ENCODE measurements at regions not wholly inside any gene's neighbourhood (a gene's known extent, or its start where the extent isn't known, plus 50 kb on each side); places are given as distances from the start of the nearest gene placed in this dataset.

DNA sequence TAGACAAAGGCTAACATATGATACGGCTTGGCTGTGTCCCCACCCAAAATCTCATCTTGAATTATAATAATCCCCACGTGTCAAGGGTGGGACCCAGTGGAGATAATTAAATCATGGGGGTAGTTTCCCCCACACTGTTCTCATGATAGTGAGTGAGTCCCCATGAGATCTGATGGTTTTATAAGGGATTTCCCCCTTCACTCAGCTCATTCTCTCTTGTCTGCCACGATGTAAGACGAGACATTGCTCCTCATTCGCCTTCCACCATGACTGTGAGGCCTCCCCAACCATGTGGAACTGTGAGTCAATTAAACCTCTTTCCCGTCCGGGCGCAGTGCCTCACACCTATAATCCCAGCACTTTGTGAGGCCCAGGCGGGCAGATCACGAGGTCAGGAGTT lies 143.5 kb downstream of the RXFP2 start:
- TF ChIP-seq, protein P1, sequence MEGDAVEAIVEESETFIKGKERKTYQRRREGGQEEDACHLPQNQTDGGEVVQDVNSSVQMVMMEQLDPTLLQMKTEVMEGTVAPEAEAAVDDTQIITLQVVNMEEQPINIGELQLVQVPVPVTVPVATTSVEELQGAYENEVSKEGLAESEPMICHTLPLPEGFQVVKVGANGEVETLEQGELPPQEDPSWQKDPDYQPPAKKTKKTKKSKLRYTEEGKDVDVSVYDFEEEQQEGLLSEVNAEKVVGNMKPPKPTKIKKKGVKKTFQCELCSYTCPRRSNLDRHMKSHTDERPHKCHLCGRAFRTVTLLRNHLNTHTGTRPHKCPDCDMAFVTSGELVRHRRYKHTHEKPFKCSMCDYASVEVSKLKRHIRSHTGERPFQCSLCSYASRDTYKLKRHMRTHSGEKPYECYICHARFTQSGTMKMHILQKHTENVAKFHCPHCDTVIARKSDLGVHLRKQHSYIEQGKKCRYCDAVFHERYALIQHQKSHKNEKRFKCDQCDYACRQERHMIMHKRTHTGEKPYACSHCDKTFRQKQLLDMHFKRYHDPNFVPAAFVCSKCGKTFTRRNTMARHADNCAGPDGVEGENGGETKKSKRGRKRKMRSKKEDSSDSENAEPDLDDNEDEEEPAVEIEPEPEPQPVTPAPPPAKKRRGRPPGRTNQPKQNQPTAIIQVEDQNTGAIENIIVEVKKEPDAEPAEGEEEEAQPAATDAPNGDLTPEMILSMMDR (IDR thresholded peaks at IDR 0.05), result no peak
- TF ChIP-seq POLR2A (IDR thresholded peaks at IDR 0.05), result no peak
